H9 (cell line): ENCODE measurements at regions not wholly inside any gene's neighbourhood (a gene's known extent, or its start where the extent isn't known, plus 50 kb on each side); places are given as distances from the start of the nearest gene placed in this dataset.

ENCODE experiments used
- DNase-seq: peaks from one replicate; pipeline ENCODE4 v3.0.0-alpha.2; 2017
- H2AFZ ChIP-seq: one replicate; pipeline ENCODE4 v1.6.1; 2013; ENCODE audit warnings: mild to moderate bottlenecking, low read length, control low read depth, moderate library complexity
- H2AK5ac ChIP-seq: 2 replicates; pipeline ENCODE4 v1.6.1; 2013; ENCODE audit warnings: low read length, control low read depth, mixed read lengths; ENCODE audit not compliant: insufficient read length
- H2BK120ac ChIP-seq: one replicate; pipeline ENCODE4 v1.6.1; 2013; ENCODE audit warnings: low read depth, mild to moderate bottlenecking, low read length, control low read depth, inconsistent platforms; ENCODE audit not compliant: poor library complexity, severe bottlenecking
- H2BK12ac ChIP-seq: 2 replicates; pipeline ENCODE4 v1.6.1; 2013; ENCODE audit warnings: low read length, control low read depth, mixed read lengths, low read depth; ENCODE audit not compliant: insufficient read length
- H2BK15ac ChIP-seq: 2 replicates; pipeline ENCODE4 v1.6.1; 2013; ENCODE audit warnings: low read depth, low read length, control low read depth
- H2BK20ac ChIP-seq: one replicate; pipeline ENCODE4 v1.6.1; 2013; ENCODE audit warnings: low read depth, mild to moderate bottlenecking, low read length, control low read depth, inconsistent platforms; ENCODE audit not compliant: poor library complexity, severe bottlenecking
- H2BK5ac ChIP-seq: 2 replicates; pipeline ENCODE4 v1.6.1; 2013; ENCODE audit warnings: low read length, control low read depth, mixed read lengths; ENCODE audit not compliant: insufficient read length
- H3K14ac ChIP-seq: 2 replicates; pipeline ENCODE4 v1.6.1; 2013; ENCODE audit warnings: low read length, control low read depth; ENCODE audit not compliant: insufficient read depth
- H3K18ac ChIP-seq: 2 replicates; pipeline ENCODE4 v1.6.1; 2013; ENCODE audit warnings: low read depth, mild to moderate bottlenecking, mixed read lengths, low read length, control low read depth; ENCODE audit not compliant: insufficient read length
- H3K23ac ChIP-seq: 2 replicates; pipeline ENCODE4 v1.6.1; 2013; ENCODE audit warnings: low read length, control low read depth, mixed read lengths, low read depth; ENCODE audit not compliant: insufficient read length
- H3K23me2 ChIP-seq: 2 replicates; pipeline ENCODE4 v1.6.1; 2013; ENCODE audit warnings: low read depth, mild to moderate bottlenecking, mixed read lengths, low read length, control low read depth; ENCODE audit not compliant: insufficient read length, poor library complexity, severe bottlenecking
- H3K27ac ChIP-seq: 2 replicates; pipeline ENCODE4 v1.5.1; 2013; ENCODE audit warnings: low read length, control low read depth, mixed read lengths, low read depth; ENCODE audit not compliant: insufficient read length
- H3K27me3 ChIP-seq: 2 replicates; pipeline ENCODE4 v1.6.1; 2013; ENCODE audit warnings: low read length, control low read depth, inconsistent platforms; ENCODE audit not compliant: insufficient read depth
- H3K4ac ChIP-seq: 2 replicates; pipeline ENCODE4 v1.6.1; 2013; ENCODE audit warnings: low read depth, mild to moderate bottlenecking, control low read depth, inconsistent platforms, low read length, moderate library complexity
- H3K4me1 ChIP-seq: 2 replicates; pipeline ENCODE4 v1.6.1; 2013; ENCODE audit warnings: low read length, control low read depth, inconsistent platforms; ENCODE audit not compliant: insufficient read depth
- H3K4me2 ChIP-seq: 2 replicates; pipeline ENCODE4 v1.6.1; 2013; ENCODE audit warnings: low read length, control low read depth, mixed read lengths; ENCODE audit not compliant: insufficient read length, insufficient read depth
- H3K56ac ChIP-seq: 2 replicates; pipeline ENCODE4 v1.6.1; 2013; ENCODE audit warnings: low read depth, mild to moderate bottlenecking, mixed read lengths, low read length, control low read depth; ENCODE audit not compliant: insufficient read length
- H3K79me1 ChIP-seq: 2 replicates; pipeline ENCODE4 v1.6.1; 2013; ENCODE audit warnings: low read depth, mild to moderate bottlenecking, moderate library complexity, low read length, control low read depth, inconsistent platforms; ENCODE audit not compliant: insufficient read depth, poor library complexity, severe bottlenecking
- H3K79me2 ChIP-seq: 2 replicates; pipeline ENCODE4 v1.6.1; 2013; ENCODE audit warnings: low read length, control low read depth, inconsistent platforms; ENCODE audit not compliant: insufficient read depth
- H3K9ac ChIP-seq: 2 replicates; pipeline ENCODE4 v1.6.1; 2013; ENCODE audit warnings: low read length, control low read depth, mixed read lengths; ENCODE audit not compliant: insufficient read length; ENCODE audit errors: extremely low read depth
- H3K9me3 ChIP-seq: one replicate; pipeline ENCODE4 v1.6.1; 2013; ENCODE audit warnings: low read depth, low read length, inconsistent platforms; ENCODE audit not compliant: control insufficient read depth
- H3T11ph ChIP-seq: one replicate; pipeline ENCODE4 v1.6.1; 2013; ENCODE audit warnings: mild to moderate bottlenecking, low read length, control low read depth, inconsistent platforms
- H4K20me1 ChIP-seq: one replicate; pipeline ENCODE4 v1.6.1; 2013; ENCODE audit not compliant: control insufficient read depth, insufficient read length, insufficient read depth
- H4K5ac ChIP-seq: 2 replicates; pipeline ENCODE4 v1.6.1; 2013; ENCODE audit warnings: low read depth, mild to moderate bottlenecking, mixed read lengths, low read length, control low read depth; ENCODE audit not compliant: insufficient read length
- H4K8ac ChIP-seq: replicated peaks from 2 replicates; pipeline ENCODE4 v1.6.1; 2013; ENCODE audit warnings: low read length, control low read depth, mixed read lengths, low read depth; ENCODE audit not compliant: insufficient read length
- H4K91ac ChIP-seq: 2 replicates; pipeline ENCODE4 v1.6.1; 2013; ENCODE audit warnings: low read depth, mild to moderate bottlenecking, moderate library complexity, mixed read lengths, low read length, control low read depth; ENCODE audit not compliant: insufficient read length
- H3K27ac Mint-ChIP-seq, 3 experiments: 2 replicates in 2 of 3; 3 replicates in 1 of 3; pipeline ENCODE4 v1.8.0; 2020 to 2021; ENCODE audit warnings: mixed read lengths in 3 of 3, mild to moderate bottlenecking in 1 of 3, moderate library complexity in 1 of 3
- H3K27me3 Mint-ChIP-seq: 2 replicates; pipeline ENCODE4 v1.8.0; 2021; ENCODE audit warnings: low read depth, mild to moderate bottlenecking, moderate library complexity, mixed read lengths
- H3K36me3 Mint-ChIP-seq, 3 experiments: 2 replicates in 2 of 3; 3 replicates in 1 of 3; pipeline ENCODE4 v1.8.0; 2020 to 2021; ENCODE audit warnings: low read depth in 3 of 3, mixed read lengths in 3 of 3; ENCODE audit not compliant: insufficient read depth in 1 of 3
- H3K4me1 Mint-ChIP-seq, 2 experiments: 2 replicates each; pipeline ENCODE4 v1.8.0; 2020; ENCODE audit warnings: mixed read lengths in 2 of 2
- H3K4me3 Mint-ChIP-seq, 2 experiments: 2 replicates in 1 of 2; 3 replicates in 1 of 2; pipeline ENCODE4 v1.8.0; 2020 to 2021; ENCODE audit warnings: mild to moderate bottlenecking in 2 of 2, mixed read lengths in 2 of 2, moderate library complexity in 1 of 2
- H3K9me3 Mint-ChIP-seq, 2 experiments: 2 replicates in 1 of 2; 3 replicates in 1 of 2; pipeline ENCODE4 v1.8.0; 2020; ENCODE audit warnings: mild to moderate bottlenecking in 2 of 2, mixed read lengths in 2 of 2, moderate library complexity in 1 of 2
- CTCF ChIP-seq: fragments of 200-600 bp; sonication (generic); conservative IDR thresholded peaks from 3 replicates; pipeline ENCODE4 v1.8.0; 2021; ENCODE audit warnings: antibody characterized with exemption, mild to moderate bottlenecking
- WGBS: extraction: QIAGEN DNeasy Blood & Tissue Kit; methylation state at CpG from one replicate; pipeline ENCODE4 v1.1.7; 2013; ENCODE audit warnings: missing lambda C conversion rate, low lambda C conversion rate, mixed read lengths; ENCODE audit not compliant: insufficient read length; ENCODE audit errors: extremely low coverage; 5-methylcytosine and 5-hydroxymethylcytosine counted together

DNA sequence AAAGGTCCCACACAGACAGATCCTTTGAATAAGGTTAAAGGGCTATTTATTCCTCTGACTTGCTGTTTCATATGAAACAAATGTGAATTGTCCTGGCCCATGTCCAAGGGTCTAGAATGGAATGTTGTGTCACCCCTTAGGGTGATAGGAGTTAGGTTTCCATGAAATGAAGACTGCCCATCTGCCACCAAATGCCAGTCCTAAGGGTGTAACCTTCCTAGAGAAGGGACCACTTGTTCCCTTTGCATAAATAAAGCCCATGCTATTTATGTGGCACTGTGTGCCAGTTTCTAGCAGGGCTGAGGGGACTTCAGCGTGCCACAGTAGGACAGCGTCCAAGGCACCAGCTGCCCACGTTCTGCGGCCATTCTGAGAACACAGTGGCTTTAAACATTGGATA, 171.3 kb downstream of the ABCA8 start:
- H3K79me2 ChIP-seq: no peaks in the 10 kb centered on the region
- no peaks in the 10 kb centered on the region for H3K23me2 ChIP-seq
- Mint-ChIP-seq H3K27ac (no peak overlapping the region), H3K9me3 (peaks cover 0 to 7% of the 10 kb centered on the region in 2 experiments; a peak in 2 of 5 replicates), H3K4me1 (peaks cover 6 to 7% of the 10 kb centered on the region in 2 experiments), H3K27me3 (peaks cover 2% of the 10 kb centered on the region; the same call in 1 of the 2 replicates), H3K36me3 (peaks cover 0 to 5% (median 0%) of the 10 kb centered on the region in 3 experiments; a peak in 2 of 7 replicates), H3K4me3 (no peak overlapping the region)
- H4K91ac ChIP-seq: no peak overlapping the region
- H3T11ph ChIP-seq: no peak overlapping the region
- H3K27ac ChIP-seq: no peak overlapping the region
- H2BK120ac ChIP-seq: no peak overlapping the region
- H3K9ac ChIP-seq: no peak overlapping the region
- no peak overlapping the region for H3K56ac ChIP-seq
- no peak overlapping the region for H2AK5ac ChIP-seq
- no peak overlapping the region for H2BK20ac ChIP-seq
- no peaks in the 10 kb centered on the region for H3K4me1 ChIP-seq
- no peaks in the 10 kb centered on the region for H3K27me3 ChIP-seq
- H4K8ac ChIP-seq: no peak overlapping the region
- no peak overlapping the region for H3K14ac ChIP-seq
- H4K5ac ChIP-seq: no peak overlapping the region
- no peaks in the 10 kb centered on the region for H3K79me1 ChIP-seq
- no peak overlapping the region for H2BK5ac ChIP-seq
- no peak overlapping the region for H3K18ac ChIP-seq
- no peak overlapping the region for H3K23ac ChIP-seq
- no peak overlapping the region for H2BK15ac ChIP-seq
- no peak overlapping the region for H3K4ac ChIP-seq
- no CpG with 5 or more reads among the region's 4 CpGs for WGBS
- no peak for TF ChIP-seq CTCF
- no peak for DNase-seq
- no peak overlapping the region for H2BK12ac ChIP-seq
- H3K4me2 ChIP-seq: no peak overlapping the region
- no peak overlapping the region for H2AFZ ChIP-seq
- H3K9me3 ChIP-seq: no peaks in the 10 kb centered on the region
- no peaks in the 10 kb centered on the region for H4K20me1 ChIP-seq
